ENCODE measurements at regions not wholly inside any gene's neighbourhood (a gene's known extent, or its start where the extent isn't known, plus 50 kb on each side); places are given as distances from the start of the nearest gene placed in this dataset.
"Not testable (repeated sequence)": the region's sequence is repeated elsewhere in the genome, so short reads cannot be mapped to it uniquely, and the experiment has no call there.

- Histone ChIP-seq H3K4me2 (no peak overlapping the region), H3K9me3 (no peaks in the 10 kb centered on the region), H3K9ac (no peak overlapping the region), H3K4me1 (no peaks in the 10 kb centered on the region), H3K27ac (no peak overlapping the region), H3K36me3 (no peaks in the 10 kb centered on the region), H4K20me1 (no peaks in the 10 kb centered on the region), H3K27me3 (no peaks in the 10 kb centered on the region), H3K4me3 (no peak overlapping the region)
- no peak for TF ChIP-seq Cebpa-rat (IDR thresholded peaks at IDR 0.05)
Measured at GRCh38 chr2:56806924-56807323, 623.1 kb downstream of the CCDC85A start.

GRCh38 chr2:56807861-56808260 is 624.1 kb downstream of the CCDC85A start:
- no peak overlapping the region for H3K4me3 ChIP-seq
- H4K20me1 ChIP-seq, result no peaks in the 10 kb centered on the region
- H3K9me3 ChIP-seq, result no peaks in the 10 kb centered on the region
- H3K36me3 ChIP-seq, result no peaks in the 10 kb centered on the region
- no peak overlapping the region for H3K9ac ChIP-seq
- TF ChIP-seq Cebpa-rat (IDR thresholded peaks at IDR 0.05), result no peak
- H3K27ac ChIP-seq, result no peak overlapping the region
- H3K4me2 ChIP-seq, result no peak overlapping the region
- H3K27me3 ChIP-seq, result no peaks in the 10 kb centered on the region
- H3K4me1 ChIP-seq, result no peaks in the 10 kb centered on the region

GRCh38 chr2:56811401-56811800 is 627.6 kb downstream of the CCDC85A start:
- no peaks in the 10 kb centered on the region for H4K20me1 ChIP-seq
- H3K27me3 ChIP-seq, result no peaks in the 10 kb centered on the region
- no peaks in the 10 kb centered on the region for H3K4me1 ChIP-seq
- H3K4me3 ChIP-seq, result no peak overlapping the region
- H3K9ac ChIP-seq, result no peak overlapping the region
- H3K36me3 ChIP-seq, result no peaks in the 10 kb centered on the region
- no peak overlapping the region for H3K27ac ChIP-seq
- no peak for TF ChIP-seq Cebpa-rat (IDR thresholded peaks at IDR 0.05)
- H3K4me2 ChIP-seq, result no peak overlapping the region
- H3K9me3 ChIP-seq, result no peaks in the 10 kb centered on the region

- Histone ChIP-seq H3K27me3 (no peaks in the 10 kb centered on the region), H3K4me1 (no peaks in the 10 kb centered on the region), H3K27ac (no peak overlapping the region), H4K20me1 (no peaks in the 10 kb centered on the region), H3K4me2 (no peak overlapping the region), H3K36me3 (no peaks in the 10 kb centered on the region), H3K9me3 (no peaks in the 10 kb centered on the region), H3K9ac (no peak overlapping the region), H3K4me3 (no peak overlapping the region)
- TF ChIP-seq Cebpa-rat (IDR thresholded peaks at IDR 0.05), result no peak
Measured at GRCh38 chr2:56812432-56812831, 628.6 kb downstream of the CCDC85A start.

- Histone ChIP-seq H3K36me3 (no peaks in the 10 kb centered on the region), H3K4me2 (no peak overlapping the region), H3K9me3 (no peaks in the 10 kb centered on the region), H3K27ac (no peak overlapping the region), H3K4me3 (no peak overlapping the region), H3K9ac (no peak overlapping the region), H4K20me1 (no peaks in the 10 kb centered on the region), H3K27me3 (no peaks in the 10 kb centered on the region), H3K4me1 (no peaks in the 10 kb centered on the region)
- TF ChIP-seq Cebpa-rat (IDR thresholded peaks at IDR 0.05), result no peak
Measured at GRCh38 chr2:56813490-56813889, 629.7 kb downstream of the CCDC85A start.

DNA sequence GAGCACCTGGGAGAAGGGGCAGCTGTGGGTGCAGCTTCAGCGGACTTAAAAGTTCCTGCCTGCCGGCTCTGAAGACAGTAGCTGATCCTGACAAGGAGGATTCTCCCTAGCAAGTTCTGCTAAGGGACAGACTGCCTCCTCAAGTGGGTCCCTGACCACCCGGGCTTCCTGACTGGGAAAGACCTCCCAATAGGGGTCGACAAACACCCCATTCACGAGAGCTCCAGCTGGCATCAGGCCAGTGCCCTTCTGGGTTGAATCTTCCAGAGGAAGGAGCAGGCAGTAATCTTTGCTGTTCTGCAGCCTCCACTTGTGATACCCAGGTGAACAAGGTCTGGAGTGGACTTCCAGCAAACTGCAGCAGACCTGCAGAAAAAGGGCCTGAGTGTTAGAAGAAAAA is 632.9 kb downstream of the CCDC85A start:
- Histone ChIP-seq H3K4me1 (no peaks in the 10 kb centered on the region), H4K20me1 (no peaks in the 10 kb centered on the region), H3K4me2 (no peak overlapping the region), H3K9me3 (no peaks in the 10 kb centered on the region), H3K27me3 (no peaks in the 10 kb centered on the region), H3K27ac (no peak overlapping the region), H3K36me3 (no peaks in the 10 kb centered on the region), H3K9ac (no peak overlapping the region), H3K4me3 (no peak overlapping the region)
- TF ChIP-seq Cebpa-rat (IDR thresholded peaks at IDR 0.05), result no peak

DNA sequence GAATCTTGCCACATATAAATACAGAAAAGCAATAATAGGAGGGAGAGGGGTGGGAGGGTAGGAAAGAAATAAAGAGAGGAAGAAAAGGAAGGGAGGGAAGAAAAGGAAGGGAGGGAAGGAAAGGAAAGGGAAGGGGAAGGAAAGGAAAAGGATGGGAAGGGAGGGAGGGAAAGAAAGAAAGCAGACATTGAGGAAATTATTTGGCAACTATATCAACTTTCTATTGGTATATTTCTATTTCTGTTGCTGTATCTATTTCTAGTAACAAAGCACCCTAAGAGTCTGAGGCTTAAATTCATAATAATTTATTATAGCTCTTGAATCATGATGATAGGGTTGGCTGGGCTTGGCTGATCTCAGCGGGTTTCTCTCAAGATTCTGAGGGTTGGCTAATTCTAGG is 648.0 kb downstream of the CCDC85A start:
- Histone ChIP-seq H3K4me1 (no peaks in the 10 kb centered on the region), H3K27ac (no peak overlapping the region), H3K4me3 (no peak overlapping the region), H3K27me3 (no peaks in the 10 kb centered on the region), H3K36me3 (no peaks in the 10 kb centered on the region), H3K9me3 (no peaks in the 10 kb centered on the region), H4K20me1 (no peaks in the 10 kb centered on the region), H3K9ac (no peak overlapping the region), H3K4me2 (no peak overlapping the region)
- no peak for TF ChIP-seq Cebpa-rat (IDR thresholded peaks at IDR 0.05)

GRCh38 chr2:56834686-56835085 is 650.9 kb downstream of the CCDC85A start:
- H3K4me3 ChIP-seq, result no peak overlapping the region
- no peak overlapping the region for H3K4me2 ChIP-seq
- TF ChIP-seq Cebpa-rat (IDR thresholded peaks at IDR 0.05), result no peak
- no peaks in the 10 kb centered on the region for H3K9me3 ChIP-seq
- no peaks in the 10 kb centered on the region for H3K4me1 ChIP-seq
- no peak overlapping the region for H3K9ac ChIP-seq
- H3K27ac ChIP-seq, result no peak overlapping the region
- H4K20me1 ChIP-seq, result no peaks in the 10 kb centered on the region
- H3K36me3 ChIP-seq, result no peaks in the 10 kb centered on the region
- H3K27me3 ChIP-seq, result no peaks in the 10 kb centered on the region

GRCh38 chr2:56840009-56840408 is 656.2 kb downstream of the CCDC85A start:
- H3K4me1 ChIP-seq, H4K20me1 ChIP-seq, H3K9ac ChIP-seq, H3K27me3 ChIP-seq, H3K4me3 ChIP-seq, H3K36me3 ChIP-seq, H3K9me3 ChIP-seq, H3K4me2 ChIP-seq, H3K27ac ChIP-seq: not testable (repeated sequence)

DNA sequence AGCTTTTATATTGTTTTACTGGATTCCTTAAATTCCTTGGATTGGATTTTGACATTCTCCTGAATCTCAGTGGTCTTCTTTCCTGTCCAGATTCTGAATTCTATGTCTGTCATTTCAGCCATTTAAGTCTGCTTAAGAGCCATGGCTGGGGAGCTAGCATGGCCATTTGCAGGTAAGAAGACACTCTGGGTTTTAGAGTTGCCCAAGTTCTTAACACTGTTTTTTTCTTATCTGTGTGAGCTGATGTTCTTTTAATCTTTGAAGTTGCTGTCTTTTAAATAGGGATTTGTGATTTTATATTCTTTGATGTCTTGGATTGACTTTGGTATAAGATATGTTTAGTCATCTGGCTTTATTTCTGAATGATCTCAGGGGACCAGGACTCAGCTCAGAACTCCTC is 677.2 kb downstream of the CCDC85A start:
- TF ChIP-seq Cebpa-rat (IDR thresholded peaks at IDR 0.05), result peak; percentile 27; the same call in 1 of the 2 replicates
- Histone ChIP-seq H3K27me3 (no peaks in the 10 kb centered on the region), H3K4me2 (no peak overlapping the region), H3K36me3 (no peaks in the 10 kb centered on the region), H3K27ac (no peak overlapping the region), H3K9ac (no peak overlapping the region), H3K4me3 (no peak overlapping the region), H3K9me3 (no peaks in the 10 kb centered on the region), H4K20me1 (no peaks in the 10 kb centered on the region), H3K4me1 (no peaks in the 10 kb centered on the region)

DNA sequence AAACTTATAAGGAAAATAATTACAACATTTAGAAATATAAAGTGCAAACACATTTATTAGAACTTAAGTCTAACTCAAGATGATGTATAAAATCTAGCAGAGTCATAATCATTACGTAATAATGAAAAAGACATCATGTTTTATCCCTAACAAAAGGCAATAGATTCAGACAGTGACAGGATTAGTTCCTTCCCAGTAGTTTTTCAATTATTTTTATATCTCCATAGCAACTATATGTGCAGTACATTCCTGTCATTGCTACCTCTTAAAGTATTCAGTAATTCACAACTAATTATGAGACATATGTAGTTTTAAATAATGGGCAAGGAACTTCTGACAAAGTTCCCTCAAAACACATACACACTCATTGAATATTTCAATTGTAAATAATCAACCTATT is 687.9 kb downstream of the CCDC85A start:
- Histone ChIP-seq H3K36me3 (no peaks in the 10 kb centered on the region), H4K20me1 (no peaks in the 10 kb centered on the region), H3K27me3 (no peaks in the 10 kb centered on the region), H3K4me3 (no peak overlapping the region), H3K27ac (no peak overlapping the region), H3K4me1 (no peaks in the 10 kb centered on the region), H3K9me3 (no peaks in the 10 kb centered on the region), H3K4me2 (no peak overlapping the region), H3K9ac (no peak overlapping the region)
- no peak for TF ChIP-seq Cebpa-rat (IDR thresholded peaks at IDR 0.05)
